Putamen (tissue), 1 donor: ENCODE measurements at regions not wholly inside any gene's neighbourhood (a gene's known extent, or its start where the extent isn't known, plus 50 kb on each side); places are given as distances from the start of the nearest gene placed in this dataset.

ENCODE experiments used
- DNase-seq: peaks from one replicate; pipeline ENCODE4 v3.0.0-alpha.2; 2016; ENCODE audit warnings: low spot score

DNA sequence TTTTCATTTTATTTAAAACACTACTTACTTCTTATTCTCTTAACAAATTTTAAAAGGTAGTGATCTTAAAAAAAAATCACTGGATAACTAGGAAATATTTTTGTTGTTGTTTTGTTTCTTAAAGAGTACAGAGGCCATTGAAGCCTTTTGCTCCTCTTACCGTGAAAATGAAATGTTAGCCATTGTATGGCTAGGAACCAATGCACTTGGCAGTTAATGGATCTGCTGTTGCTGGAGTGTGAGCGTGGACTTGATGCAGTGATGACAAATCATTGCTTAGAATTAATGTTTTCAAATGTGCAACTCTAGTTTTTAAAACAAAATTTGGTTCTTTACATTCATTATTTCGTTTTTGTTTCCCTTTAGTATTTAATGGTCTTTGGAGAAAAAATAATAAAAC is 162.3 kb downstream of the HAUS1 start:
- no peak for DNase-seq

GRCh38 chr18:46268671-46269070 is 164.5 kb downstream of the HAUS1 start:
- DNase-seq = no peak

- DNase-seq = no peak
These were observed 165.1 kb downstream of the HAUS1 start for GRCh38 chr18:46269275-46269674.

GRCh38 chr18:46271488-46271887 is 167.3 kb downstream of the HAUS1 start:
- no peak for DNase-seq

GRCh38 chr18:46273861-46274260 is 169.7 kb downstream of the HAUS1 start:
- no peak for DNase-seq

DNA sequence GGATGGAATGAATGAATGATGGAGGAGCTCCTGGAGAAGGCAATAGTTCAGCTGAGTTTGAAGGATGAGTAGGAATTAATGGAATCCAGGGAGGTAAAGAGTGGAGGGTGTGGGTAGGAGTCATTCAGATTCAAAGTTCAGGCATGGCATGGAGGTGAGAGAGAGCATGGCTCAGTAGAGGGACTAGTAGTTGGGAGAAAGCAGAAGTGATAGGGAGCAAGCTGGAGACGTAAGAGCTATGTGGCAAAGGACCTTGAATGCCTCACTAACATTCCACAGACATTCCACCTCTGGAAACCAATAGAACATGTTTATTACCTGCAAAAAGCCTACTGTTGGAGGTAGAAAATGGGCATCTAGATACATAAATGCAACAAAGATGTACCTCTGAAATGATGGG is 170.1 kb downstream of the HAUS1 start:
- no peak for DNase-seq

DNA sequence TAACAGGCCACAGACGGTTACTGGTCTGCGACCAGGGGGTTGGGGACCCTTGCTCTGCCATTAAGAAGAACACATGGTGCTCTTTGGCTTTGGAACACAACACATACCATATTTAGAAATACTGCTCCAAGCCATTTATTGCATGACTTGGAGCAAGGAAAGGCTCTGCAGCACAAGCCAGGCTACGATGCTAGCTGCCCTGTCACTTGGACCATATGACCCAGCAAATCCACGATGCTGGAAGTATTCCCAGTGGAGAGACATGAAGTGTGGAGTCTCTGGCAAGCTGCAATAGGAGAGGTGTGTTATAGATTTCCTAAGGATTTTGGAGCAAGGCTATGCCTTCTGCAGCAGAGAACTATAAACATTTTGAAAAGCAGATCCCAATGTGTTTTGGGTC is 171.2 kb downstream of the HAUS1 start:
- no peak for DNase-seq

DNA sequence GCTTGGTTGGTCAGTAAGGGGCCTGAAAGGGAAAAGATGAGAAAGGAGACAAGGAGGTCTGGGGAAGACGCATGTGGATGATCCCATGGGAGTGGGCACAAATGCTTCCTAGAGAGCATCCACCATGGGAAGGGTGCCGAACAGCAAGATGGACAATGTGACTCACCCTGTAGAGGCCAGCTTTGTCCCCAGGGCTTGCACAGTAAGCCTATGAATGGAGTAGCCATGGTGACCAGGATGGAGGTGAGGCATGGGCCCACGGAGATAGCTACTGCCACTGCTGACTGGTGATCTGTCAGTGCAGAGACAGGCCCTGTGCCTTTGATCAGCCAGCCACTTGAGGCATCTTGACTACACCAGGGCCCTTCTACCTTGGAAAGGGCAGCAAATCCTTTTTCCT is 172.6 kb downstream of the HAUS1 start:
- no peak for DNase-seq

- DNase-seq = no peak
These were observed 174.6 kb downstream of the HAUS1 start for GRCh38 chr18:46278481-46279465.

DNA sequence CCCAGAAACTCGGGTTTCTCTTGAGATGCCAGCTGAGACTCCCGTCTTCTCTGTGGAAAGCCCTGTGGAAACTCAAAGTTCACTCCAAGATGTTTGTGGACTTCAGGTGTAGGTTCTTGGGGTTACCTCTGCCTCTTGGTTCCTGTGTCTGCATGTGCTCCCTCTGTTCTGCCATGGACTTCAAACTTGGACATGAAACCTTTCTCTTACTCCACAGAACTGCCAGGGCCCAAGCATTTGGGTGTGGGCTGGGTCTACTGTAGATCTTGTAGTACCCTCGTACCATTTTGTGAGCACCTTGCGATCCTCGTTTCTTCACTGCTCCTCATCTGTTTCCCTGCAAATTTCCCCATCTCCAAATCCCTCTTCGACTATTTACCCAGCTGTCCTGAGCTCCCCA is 175.5 kb downstream of the HAUS1 start:
- no peak for DNase-seq

- DNase-seq = peak; percentile 56
These were observed 177.3 kb downstream of the HAUS1 start for GRCh38 chr18:46281185-46282176.

- peak; percentile 35 for DNase-seq
These were observed 178.0 kb downstream of the HAUS1 start for GRCh38 chr18:46282177-46282570.

- DNase-seq = no peak
These were observed 178.5 kb downstream of the HAUS1 start for GRCh38 chr18:46282646-46283045.

DNA sequence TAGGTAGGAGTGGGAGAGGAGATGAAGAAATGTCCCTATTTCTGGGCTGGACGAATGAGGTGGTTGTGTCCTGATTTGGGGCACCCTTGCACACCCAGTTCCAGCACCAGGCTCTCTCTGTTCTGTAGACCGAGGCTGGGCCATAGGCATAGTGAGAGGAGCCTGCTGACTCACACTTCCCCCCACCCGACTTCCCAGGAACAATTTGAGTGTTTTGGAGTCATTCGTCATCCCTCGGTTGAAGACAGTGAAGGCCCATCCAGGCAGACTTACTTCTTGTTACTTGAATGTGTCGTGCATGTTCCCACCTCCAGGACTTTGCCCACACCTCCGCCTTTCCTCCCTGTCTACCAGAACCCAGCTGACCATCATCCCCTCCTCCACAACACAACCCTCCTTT is 179.1 kb downstream of the HAUS1 start:
- DNase-seq = peak; percentile 13

DNA sequence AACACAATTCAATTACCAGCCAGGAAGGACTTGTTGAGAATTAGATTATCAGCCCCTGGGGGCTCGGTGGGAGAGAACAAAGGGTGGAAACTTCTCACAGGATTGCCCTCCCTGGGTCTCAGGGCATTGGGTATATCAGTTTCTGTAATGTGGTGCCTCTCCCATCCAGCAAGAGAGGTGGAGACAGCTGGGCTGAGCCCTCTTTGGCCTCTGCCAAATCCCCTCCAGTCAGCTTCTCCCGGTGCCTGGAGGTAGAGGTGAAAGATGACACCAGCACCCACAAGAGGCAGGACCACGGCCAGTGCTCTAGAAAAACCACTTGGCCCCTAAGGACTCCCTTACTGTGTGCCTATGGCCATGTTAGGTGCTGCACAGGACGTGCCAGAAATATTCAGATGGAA is 179.7 kb downstream of the HAUS1 start:
- DNase-seq = no peak

DNA sequence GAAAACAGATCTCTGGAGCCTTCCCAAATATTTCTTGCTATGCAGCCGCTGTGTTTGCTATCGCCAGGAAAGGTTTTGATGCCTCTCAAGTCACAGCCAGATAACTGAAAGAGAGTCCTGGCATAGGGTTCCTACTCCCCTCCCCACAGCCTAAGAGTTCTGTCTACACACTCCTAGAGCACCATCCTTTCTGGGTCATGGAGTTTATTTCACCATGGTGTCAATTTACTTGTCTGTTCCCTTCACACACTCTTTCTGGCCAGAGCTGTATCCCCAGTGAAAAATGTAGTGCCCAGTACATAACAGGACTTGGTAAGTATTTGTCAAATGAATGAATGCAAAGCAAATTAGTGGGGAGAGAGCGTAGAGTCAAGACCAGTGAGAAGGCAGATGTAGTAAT is 185.3 kb downstream of the HAUS1 start:
- no peak for DNase-seq

- no peak for DNase-seq
These were observed 185.7 kb downstream of the HAUS1 start for GRCh38 chr18:46289931-46290330.

- no peak for DNase-seq
These were observed 186.3 kb downstream of the HAUS1 start for GRCh38 chr18:46290440-46291020.

GRCh38 chr18:46291149-46291548 is 187.0 kb downstream of the HAUS1 start:
- DNase-seq = no peak

DNA sequence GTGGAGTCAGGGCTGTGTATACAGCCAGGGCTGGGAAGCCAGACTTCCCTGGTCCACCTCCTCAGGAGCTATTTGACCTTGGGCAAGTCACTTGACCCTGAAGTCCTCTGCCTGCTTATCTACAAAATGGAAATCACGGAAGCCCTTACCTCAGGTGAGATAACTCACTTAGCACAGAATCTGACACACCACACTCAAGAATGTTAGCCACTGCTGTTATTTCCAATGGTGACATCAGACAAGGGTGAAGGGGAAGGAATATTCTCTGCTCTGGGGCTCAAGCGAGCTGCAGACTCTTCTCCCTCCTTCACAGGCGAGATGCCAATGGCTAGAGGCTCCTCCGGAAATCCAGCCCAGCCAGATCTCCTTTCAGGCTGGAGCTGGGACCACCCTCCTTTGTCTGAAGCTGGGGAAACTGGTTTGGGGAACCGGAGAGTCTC is 189.6 kb downstream of the HAUS1 start:
- DNase-seq = no peak

- no peak for DNase-seq
These were observed 190.1 kb downstream of the HAUS1 start for GRCh38 chr18:46294318-46294717.

DNA sequence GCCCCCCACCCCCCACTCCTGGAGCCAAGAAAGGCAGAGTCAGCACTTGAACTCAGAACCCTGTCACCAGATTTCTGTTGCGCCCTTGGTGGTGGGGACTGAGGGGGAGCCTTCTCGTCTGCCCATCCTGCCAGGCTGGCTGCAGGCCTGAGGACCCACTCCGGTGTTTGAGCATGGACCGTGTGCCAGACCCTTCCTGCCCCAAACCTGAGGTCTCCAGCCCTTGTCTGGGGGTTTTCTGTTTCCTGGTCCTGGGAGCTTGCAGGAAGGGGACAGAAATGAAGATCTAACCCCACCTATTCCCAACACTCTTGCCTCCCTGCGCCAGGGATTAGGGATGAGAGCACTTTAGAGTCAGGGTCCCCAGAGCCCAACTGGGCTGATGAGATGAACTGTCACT is 190.6 kb downstream of the HAUS1 start:
- DNase-seq = no peak
